GM23338 (cell line): ENCODE measurements at regions not wholly inside any gene's neighbourhood (a gene's known extent, or its start where the extent isn't known, plus 50 kb on each side); places are given as distances from the start of the nearest gene placed in this dataset.

Experiments used
- ATAC-seq: fragments of 200-7000 bp; cut with Tn5 transposase; 3 replicates; pipeline ENCODE4 v1.9.1; 2020
- DNase-seq: peaks from one replicate; pipeline ENCODE4 v3.0.0-alpha.2; 2015; ENCODE audit warnings: low spot score
- H2AFZ ChIP-seq: fragments of 200-600 bp; sonication (generic); 2 replicates; pipeline ENCODE4 v1.8.0; 2016; ENCODE audit warnings: antibody characterized with exemption, mild to moderate bottlenecking, moderate library complexity
- H3F3A ChIP-seq: fragments of 200-600 bp; sonication (generic); replicated peaks from 2 replicates; pipeline ENCODE4 v1.8.0; 2017; ENCODE audit warnings: antibody characterized with exemption, mixed run types, low read depth
- H3K27ac ChIP-seq: fragments of 200-600 bp; sonication (generic); 2 replicates; pipeline ENCODE4 v1.6.1; 2016; ENCODE audit warnings: low read depth
- H3K27me3 ChIP-seq: fragments of 200-600 bp; sonication (generic); 2 replicates; pipeline ENCODE4 v1.8.0; 2016; ENCODE audit warnings: mild to moderate bottlenecking, mixed run types, moderate library complexity; ENCODE audit not compliant: insufficient read depth
- H3K36me3 ChIP-seq: fragments of 200-600 bp; sonication (generic); 2 replicates; pipeline ENCODE4 v1.8.0; 2016; ENCODE audit warnings: mild to moderate bottlenecking; ENCODE audit not compliant: insufficient read depth
- H3K4me1 ChIP-seq: fragments of 200-600 bp; sonication (generic); 2 replicates; pipeline ENCODE4 v1.8.0; 2016; ENCODE audit warnings: mild to moderate bottlenecking, moderate library complexity; ENCODE audit not compliant: insufficient read depth
- H3K4me2 ChIP-seq: fragments of 200-600 bp; sonication (generic); 2 replicates; pipeline ENCODE4 v1.7.1; 2017; ENCODE audit warnings: mixed run types
- H3K4me3 ChIP-seq: fragments of 200-600 bp; sonication (generic); 2 replicates; pipeline ENCODE4 v1.6.1; 2016; ENCODE audit warnings: mixed run types
- H3K79me2 ChIP-seq: fragments of 200-600 bp; sonication (generic); replicated peaks from 2 replicates; pipeline ENCODE4 v1.8.0; 2017; ENCODE audit warnings: mild to moderate bottlenecking; ENCODE audit not compliant: insufficient read depth
- H3K9me2 ChIP-seq: fragments of 200-600 bp; sonication (generic); 2 replicates; pipeline ENCODE4 v1.8.0; 2017; ENCODE audit not compliant: insufficient read depth
- H4K20me1 ChIP-seq: fragments of 200-600 bp; sonication (generic); replicated peaks from 2 replicates; pipeline ENCODE4 v1.8.0; 2017; ENCODE audit warnings: mild to moderate bottlenecking; ENCODE audit not compliant: insufficient read depth
- H3K27ac Mint-ChIP-seq: 2 replicates; pipeline ENCODE4 v1.8.0; 2020; ENCODE audit warnings: inconsistent platforms, mild to moderate bottlenecking, moderate library complexity, mixed read lengths
- H3K27me3 Mint-ChIP-seq: 3 replicates; pipeline ENCODE4 v1.8.0; 2022; ENCODE audit warnings: low read depth, mild to moderate bottlenecking, moderate library complexity, mixed read lengths, inconsistent platforms; ENCODE audit not compliant: insufficient read depth, poor library complexity
- H3K36me3 Mint-ChIP-seq: 3 replicates; pipeline ENCODE4 v1.8.0; 2021; ENCODE audit warnings: low read depth, mild to moderate bottlenecking, inconsistent platforms, moderate library complexity, mixed read lengths
- H3K4me1 Mint-ChIP-seq: 3 replicates; pipeline ENCODE4 v1.8.0; 2020; ENCODE audit warnings: mild to moderate bottlenecking, inconsistent platforms, mixed read lengths
- H3K4me3 Mint-ChIP-seq: 3 replicates; pipeline ENCODE4 v1.8.0; 2021; ENCODE audit warnings: moderate library complexity, mild to moderate bottlenecking, inconsistent platforms, mixed read lengths
- H3K9me3 Mint-ChIP-seq: 3 replicates; pipeline ENCODE4 v1.8.0; 2020; ENCODE audit warnings: moderate library complexity, mild to moderate bottlenecking, inconsistent platforms, mixed read lengths
- CREB1 ChIP-seq: fragments of 250-450 bp; sonication (Bioruptor Pico); IDR thresholded peaks from 2 replicates; pipeline ENCODE4 v1.5.0; 2020; ENCODE audit warnings: low read depth, mild to moderate bottlenecking, moderate library complexity
- EZH2 ChIP-seq: fragments of 200-600 bp; sonication (generic); IDR thresholded peaks from one replicate; pipeline ENCODE4 v1.8.0; 2017; ENCODE audit warnings: antibody characterized with exemption, mild to moderate bottlenecking, low read depth; ENCODE audit not compliant: unreplicated experiment
- EZH2phosphoT487 ChIP-seq: fragments of 200-600 bp; sonication (generic); IDR thresholded peaks from one replicate; pipeline ENCODE4 v1.8.1; 2018; ENCODE audit warnings: antibody characterized with exemption; ENCODE audit not compliant: unreplicated experiment
- JUNB ChIP-seq: IDR thresholded peaks from one replicate; pipeline ENCODE4 v1.6.1; 2016; ENCODE audit warnings: antibody characterized with exemption; ENCODE audit not compliant: unreplicated experiment
- NANOG ChIP-seq: IDR thresholded peaks from 2 replicates; pipeline ENCODE4 v1.6.1; 2016; ENCODE audit warnings: antibody characterized with exemption, borderline replicate concordance
- POLR2AphosphoS5 ChIP-seq: IDR thresholded peaks from 2 replicates; pipeline ENCODE4 v1.6.1; 2016; ENCODE audit warnings: antibody characterized with exemption, low read depth
- STAT1 ChIP-seq: IDR thresholded peaks from one replicate; pipeline ENCODE4 v1.6.1; 2016; ENCODE audit warnings: antibody characterized with exemption; ENCODE audit not compliant: unreplicated experiment
- ZNF114 ChIP-seq: fragments of 250-450 bp; sonication (Bioruptor Pico); IDR thresholded peaks from 2 replicates; pipeline ENCODE4 v1.5.0; 2020; ENCODE audit warnings: mild to moderate bottlenecking, moderate library complexity
- ZNF331 ChIP-seq: fragments of 250-450 bp; sonication (Bioruptor Pico); IDR thresholded peaks from 2 replicates; pipeline ENCODE4 v1.5.0; 2020; ENCODE audit warnings: low read depth, mild to moderate bottlenecking, moderate library complexity
- TF ChIP-seq, protein P1 (sequence below), 2 experiments: fragments of 200-600 bp in 1 of 2; sonication (generic) in 1 of 2; conservative IDR thresholded peaks; 2 replicates each; pipeline versions ENCODE4 v1.5.1 to v1.6.1; 2016 to 2017; ENCODE audit warnings: antibody characterized with exemption in 2 of 2, low read depth in 2 of 2, mild to moderate bottlenecking in 2 of 2, moderate library complexity in 1 of 2
- TF ChIP-seq, protein P2 (sequence below): IDR thresholded peaks from 2 replicates; pipeline ENCODE4 v1.6.1; 2016; ENCODE audit warnings: antibody characterized with exemption
- TF ChIP-seq, protein P3 (sequence below): fragments of 250-450 bp; sonication (Bioruptor Pico); IDR thresholded peaks from 2 replicates; pipeline ENCODE4 v1.5.0; 2020; ENCODE audit warnings: mild to moderate bottlenecking, moderate library complexity
- TF ChIP-seq, protein P4 (sequence below): IDR thresholded peaks from one replicate; pipeline ENCODE4 v1.6.1; 2018; ENCODE audit warnings: antibody characterized with exemption; ENCODE audit not compliant: unreplicated experiment

DNA sequence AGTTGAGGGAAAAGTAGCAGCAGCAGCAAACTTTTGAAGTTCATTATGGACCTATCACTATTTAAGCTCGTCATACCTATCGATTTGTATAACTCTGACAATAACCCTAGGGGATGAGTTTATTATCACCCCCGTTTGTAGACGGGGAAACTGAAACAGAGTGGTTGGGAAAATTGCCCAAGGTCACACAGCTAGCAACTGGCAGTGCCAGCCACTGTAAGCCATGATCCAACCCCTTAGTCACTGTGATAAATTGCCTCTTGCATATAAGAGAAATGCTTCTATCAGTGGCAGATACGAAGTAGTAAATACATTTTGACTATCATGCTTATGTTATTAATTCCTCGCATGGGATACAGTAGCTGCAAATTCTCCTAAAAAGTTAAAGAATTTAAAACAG is 73.3 kb upstream of the ATP10B start:
- Mint-ChIP-seq H3K4me1 (peaks cover 31% of the 10 kb centered on the region), H3K4me3 (no peak overlapping the region), H3K36me3 (no peaks in the 10 kb centered on the region), H3K27ac (no peak overlapping the region), H3K27me3 (no peaks in the 10 kb centered on the region), H3K9me3 (no peaks in the 10 kb centered on the region)
- Histone ChIP-seq H3K4me1 (peaks cover 7% of the 10 kb centered on the region), H3K9me2 (0 out of 2 replicates have a peak, but pooled peaks cover 3% of the 10 kb centered on the region), H3K27ac (no peak overlapping the region), H3F3A (no peaks in the 10 kb centered on the region), H2AFZ (no peak overlapping the region; the same call in 1 of the 2 replicates), H3K36me3 (no peaks in the 10 kb centered on the region), H3K4me2 (no peak overlapping the region), H3K4me3 (no peak overlapping the region), H3K79me2 (no peaks in the 10 kb centered on the region), H4K20me1 (no peaks in the 10 kb centered on the region), H3K27me3 (no peaks in the 10 kb centered on the region)
- TF ChIP-seq NANOG, result no peak
- no peak for TF ChIP-seq STAT1
- TF ChIP-seq, protein P1, sequence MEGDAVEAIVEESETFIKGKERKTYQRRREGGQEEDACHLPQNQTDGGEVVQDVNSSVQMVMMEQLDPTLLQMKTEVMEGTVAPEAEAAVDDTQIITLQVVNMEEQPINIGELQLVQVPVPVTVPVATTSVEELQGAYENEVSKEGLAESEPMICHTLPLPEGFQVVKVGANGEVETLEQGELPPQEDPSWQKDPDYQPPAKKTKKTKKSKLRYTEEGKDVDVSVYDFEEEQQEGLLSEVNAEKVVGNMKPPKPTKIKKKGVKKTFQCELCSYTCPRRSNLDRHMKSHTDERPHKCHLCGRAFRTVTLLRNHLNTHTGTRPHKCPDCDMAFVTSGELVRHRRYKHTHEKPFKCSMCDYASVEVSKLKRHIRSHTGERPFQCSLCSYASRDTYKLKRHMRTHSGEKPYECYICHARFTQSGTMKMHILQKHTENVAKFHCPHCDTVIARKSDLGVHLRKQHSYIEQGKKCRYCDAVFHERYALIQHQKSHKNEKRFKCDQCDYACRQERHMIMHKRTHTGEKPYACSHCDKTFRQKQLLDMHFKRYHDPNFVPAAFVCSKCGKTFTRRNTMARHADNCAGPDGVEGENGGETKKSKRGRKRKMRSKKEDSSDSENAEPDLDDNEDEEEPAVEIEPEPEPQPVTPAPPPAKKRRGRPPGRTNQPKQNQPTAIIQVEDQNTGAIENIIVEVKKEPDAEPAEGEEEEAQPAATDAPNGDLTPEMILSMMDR (conservative IDR thresholded peaks at IDR 0.05; ENCODE audit: low read depth in 2 of 2), result no peak
- TF ChIP-seq, protein P2, sequence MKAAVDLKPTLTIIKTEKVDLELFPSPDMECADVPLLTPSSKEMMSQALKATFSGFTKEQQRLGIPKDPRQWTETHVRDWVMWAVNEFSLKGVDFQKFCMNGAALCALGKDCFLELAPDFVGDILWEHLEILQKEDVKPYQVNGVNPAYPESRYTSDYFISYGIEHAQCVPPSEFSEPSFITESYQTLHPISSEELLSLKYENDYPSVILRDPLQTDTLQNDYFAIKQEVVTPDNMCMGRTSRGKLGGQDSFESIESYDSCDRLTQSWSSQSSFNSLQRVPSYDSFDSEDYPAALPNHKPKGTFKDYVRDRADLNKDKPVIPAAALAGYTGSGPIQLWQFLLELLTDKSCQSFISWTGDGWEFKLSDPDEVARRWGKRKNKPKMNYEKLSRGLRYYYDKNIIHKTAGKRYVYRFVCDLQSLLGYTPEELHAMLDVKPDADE, result no peak
- no peak for TF ChIP-seq CREB1
- TF ChIP-seq, protein P3, sequence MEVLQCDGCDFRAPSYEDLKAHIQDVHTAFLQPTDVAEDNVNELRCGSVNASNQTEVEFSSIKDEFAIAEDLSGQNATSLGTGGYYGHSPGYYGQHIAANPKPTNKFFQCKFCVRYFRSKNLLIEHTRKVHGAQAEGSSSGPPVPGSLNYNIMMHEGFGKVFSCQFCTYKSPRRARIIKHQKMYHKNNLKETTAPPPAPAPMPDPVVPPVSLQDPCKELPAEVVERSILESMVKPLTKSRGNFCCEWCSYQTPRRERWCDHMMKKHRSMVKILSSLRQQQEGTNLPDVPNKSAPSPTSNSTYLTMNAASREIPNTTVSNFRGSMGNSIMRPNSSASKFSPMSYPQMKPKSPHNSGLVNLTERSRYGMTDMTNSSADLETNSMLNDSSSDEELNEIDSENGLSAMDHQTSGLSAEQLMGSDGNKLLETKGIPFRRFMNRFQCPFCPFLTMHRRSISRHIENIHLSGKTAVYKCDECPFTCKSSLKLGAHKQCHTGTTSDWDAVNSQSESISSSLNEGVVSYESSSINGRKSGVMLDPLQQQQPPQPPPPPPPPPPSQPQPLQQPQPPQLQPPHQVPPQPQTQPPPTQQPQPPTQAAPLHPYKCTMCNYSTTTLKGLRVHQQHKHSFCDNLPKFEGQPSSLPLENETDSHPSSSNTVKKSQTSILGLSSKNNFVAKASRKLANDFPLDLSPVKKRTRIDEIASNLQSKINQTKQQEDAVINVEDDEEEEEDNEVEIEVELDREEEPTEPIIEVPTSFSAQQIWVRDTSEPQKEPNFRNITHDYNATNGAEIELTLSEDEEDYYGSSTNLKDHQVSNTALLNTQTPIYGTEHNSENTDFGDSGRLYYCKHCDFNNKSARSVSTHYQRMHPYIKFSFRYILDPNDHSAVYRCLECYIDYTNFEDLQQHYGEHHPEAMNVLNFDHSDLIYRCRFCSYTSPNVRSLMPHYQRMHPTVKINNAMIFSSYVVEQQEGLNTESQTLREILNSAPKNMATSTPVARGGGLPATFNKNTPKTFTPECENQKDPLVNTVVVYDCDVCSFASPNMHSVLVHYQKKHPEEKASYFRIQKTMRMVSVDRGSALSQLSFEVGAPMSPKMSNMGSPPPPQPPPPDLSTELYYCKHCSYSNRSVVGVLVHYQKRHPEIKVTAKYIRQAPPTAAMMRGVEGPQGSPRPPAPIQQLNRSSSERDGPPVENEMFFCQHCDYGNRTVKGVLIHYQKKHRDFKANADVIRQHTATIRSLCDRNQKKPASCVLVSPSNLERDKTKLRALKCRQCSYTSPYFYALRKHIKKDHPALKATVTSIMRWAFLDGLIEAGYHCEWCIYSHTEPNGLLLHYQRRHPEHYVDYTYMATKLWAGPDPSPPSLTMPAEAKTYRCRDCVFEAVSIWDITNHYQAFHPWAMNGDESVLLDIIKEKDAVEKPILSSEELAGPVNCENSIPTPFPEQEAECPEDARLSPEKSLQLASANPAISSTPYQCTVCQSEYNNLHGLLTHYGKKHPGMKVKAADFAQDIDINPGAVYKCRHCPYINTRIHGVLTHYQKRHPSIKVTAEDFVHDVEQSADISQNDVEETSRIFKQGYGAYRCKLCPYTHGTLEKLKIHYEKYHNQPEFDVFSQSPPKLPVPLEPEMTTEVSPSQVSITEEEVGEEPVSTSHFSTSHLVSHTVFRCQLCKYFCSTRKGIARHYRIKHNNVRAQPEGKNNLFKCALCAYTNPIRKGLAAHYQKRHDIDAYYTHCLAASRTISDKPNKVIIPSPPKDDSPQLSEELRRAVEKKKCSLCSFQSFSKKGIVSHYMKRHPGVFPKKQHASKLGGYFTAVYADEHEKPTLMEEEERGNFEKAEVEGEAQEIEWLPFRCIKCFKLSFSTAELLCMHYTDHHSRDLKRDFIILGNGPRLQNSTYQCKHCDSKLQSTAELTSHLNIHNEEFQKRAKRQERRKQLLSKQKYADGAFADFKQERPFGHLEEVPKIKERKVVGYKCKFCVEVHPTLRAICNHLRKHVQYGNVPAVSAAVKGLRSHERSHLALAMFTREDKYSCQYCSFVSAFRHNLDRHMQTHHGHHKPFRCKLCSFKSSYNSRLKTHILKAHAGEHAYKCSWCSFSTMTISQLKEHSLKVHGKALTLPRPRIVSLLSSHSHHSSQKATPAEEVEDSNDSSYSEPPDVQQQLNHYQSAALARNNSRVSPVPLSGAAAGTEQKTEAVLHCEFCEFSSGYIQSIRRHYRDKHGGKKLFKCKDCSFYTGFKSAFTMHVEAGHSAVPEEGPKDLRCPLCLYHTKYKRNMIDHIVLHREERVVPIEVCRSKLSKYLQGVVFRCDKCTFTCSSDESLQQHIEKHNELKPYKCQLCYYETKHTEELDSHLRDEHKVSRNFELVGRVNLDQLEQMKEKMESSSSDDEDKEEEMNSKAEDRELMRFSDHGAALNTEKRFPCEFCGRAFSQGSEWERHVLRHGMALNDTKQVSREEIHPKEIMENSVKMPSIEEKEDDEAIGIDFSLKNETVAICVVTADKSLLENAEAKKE (CRISPR knock-in tag), result no peak
- TF ChIP-seq POLR2AphosphoS5, result no peak
- TF ChIP-seq ZNF331 (CRISPR knock-in tag), result no peak
- no peak for TF ChIP-seq EZH2phosphoT487
- TF ChIP-seq ZNF114, result no peak
- TF ChIP-seq JUNB, result no peak
- no peak for TF ChIP-seq EZH2
- TF ChIP-seq, protein P4, sequence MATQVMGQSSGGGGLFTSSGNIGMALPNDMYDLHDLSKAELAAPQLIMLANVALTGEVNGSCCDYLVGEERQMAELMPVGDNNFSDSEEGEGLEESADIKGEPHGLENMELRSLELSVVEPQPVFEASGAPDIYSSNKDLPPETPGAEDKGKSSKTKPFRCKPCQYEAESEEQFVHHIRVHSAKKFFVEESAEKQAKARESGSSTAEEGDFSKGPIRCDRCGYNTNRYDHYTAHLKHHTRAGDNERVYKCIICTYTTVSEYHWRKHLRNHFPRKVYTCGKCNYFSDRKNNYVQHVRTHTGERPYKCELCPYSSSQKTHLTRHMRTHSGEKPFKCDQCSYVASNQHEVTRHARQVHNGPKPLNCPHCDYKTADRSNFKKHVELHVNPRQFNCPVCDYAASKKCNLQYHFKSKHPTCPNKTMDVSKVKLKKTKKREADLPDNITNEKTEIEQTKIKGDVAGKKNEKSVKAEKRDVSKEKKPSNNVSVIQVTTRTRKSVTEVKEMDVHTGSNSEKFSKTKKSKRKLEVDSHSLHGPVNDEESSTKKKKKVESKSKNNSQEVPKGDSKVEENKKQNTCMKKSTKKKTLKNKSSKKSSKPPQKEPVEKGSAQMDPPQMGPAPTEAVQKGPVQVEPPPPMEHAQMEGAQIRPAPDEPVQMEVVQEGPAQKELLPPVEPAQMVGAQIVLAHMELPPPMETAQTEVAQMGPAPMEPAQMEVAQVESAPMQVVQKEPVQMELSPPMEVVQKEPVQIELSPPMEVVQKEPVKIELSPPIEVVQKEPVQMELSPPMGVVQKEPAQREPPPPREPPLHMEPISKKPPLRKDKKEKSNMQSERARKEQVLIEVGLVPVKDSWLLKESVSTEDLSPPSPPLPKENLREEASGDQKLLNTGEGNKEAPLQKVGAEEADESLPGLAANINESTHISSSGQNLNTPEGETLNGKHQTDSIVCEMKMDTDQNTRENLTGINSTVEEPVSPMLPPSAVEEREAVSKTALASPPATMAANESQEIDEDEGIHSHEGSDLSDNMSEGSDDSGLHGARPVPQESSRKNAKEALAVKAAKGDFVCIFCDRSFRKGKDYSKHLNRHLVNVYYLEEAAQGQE, result no peak
- DNase-seq, result no peak
- no peak for ATAC-seq
